Caco-2 (cell line): ENCODE measurements at regions not wholly inside any gene's neighbourhood (a gene's known extent, or its start where the extent isn't known, plus 50 kb on each side); places are given as distances from the start of the nearest gene placed in this dataset.

Experiments used
- BruUV-seq: library from RNA; stranded (reverse); fragments of 400-500 nt; replicated peaks from 2 replicates; lab custom pipeline; 2021; lab: Mats Ljungman, UMichigan
- CTCF ChIA-PET: fragments of 300-600 bp; sonication (Branson Sonifier 250); formaldehyde crosslinking; loops from one replicate; lab custom pipeline; 2022; ENCODE audit warnings: antibody characterized with exemption; lab: Charles Lee
- POLR2A ChIA-PET: fragments of 300-600 bp; sonication (Branson Sonifier 250); formaldehyde crosslinking; loops from one replicate; lab custom pipeline; 2022; ENCODE audit warnings: antibody characterized with exemption; lab: Charles Lee
- DNase-seq, 2 experiments: peaks; one replicate each; pipeline versions ENCODE4 v3.0.0 to v3.0.0-alpha.2; 2020 to 2022
- H3K27me3 ChIP-seq: replicated peaks from 2 replicates; pipeline ENCODE4 v1.6.0; 2011; ENCODE audit warnings: low read length; ENCODE audit not compliant: control insufficient read depth, insufficient read depth
- H3K36me3 ChIP-seq: 2 replicates; pipeline ENCODE4 v1.5.1; 2011; ENCODE audit warnings: low read length; ENCODE audit not compliant: control insufficient read depth, insufficient read depth
- H3K4me1 ChIP-seq: fragments of 250-450 bp; sonication (Bioruptor Pico); 2 replicates; pipeline ENCODE4 v1.5.1; 2020; ENCODE audit warnings: mild to moderate bottlenecking
- H3K4me3 ChIP-seq: 2 replicates; pipeline ENCODE4 v1.5.1; 2011; ENCODE audit warnings: low read depth, mild to moderate bottlenecking, control low read depth, low read length
- H3K9me3 ChIP-seq: fragments of 250-450 bp; sonication (Bioruptor Pico); 2 replicates; pipeline ENCODE4 v1.5.1; 2020; ENCODE audit warnings: mild to moderate bottlenecking, moderate library complexity
- H3K27ac Mint-ChIP-seq: one replicate; pipeline ENCODE4 v1.8.0; 2022; ENCODE audit warnings: mixed read lengths; ENCODE audit not compliant: unreplicated experiment
- H3K27me3 Mint-ChIP-seq: one replicate; pipeline ENCODE4 v1.8.0; 2022; ENCODE audit warnings: mixed read lengths; ENCODE audit not compliant: insufficient read depth, unreplicated experiment
- H3K36me3 Mint-ChIP-seq: one replicate; pipeline ENCODE4 v1.8.0; 2022; ENCODE audit warnings: mild to moderate bottlenecking, mixed read lengths; ENCODE audit not compliant: insufficient read depth, unreplicated experiment
- H3K4me1 Mint-ChIP-seq: one replicate; pipeline ENCODE4 v1.8.0; 2022; ENCODE audit warnings: low read depth, mixed read lengths; ENCODE audit not compliant: unreplicated experiment
- H3K4me3 Mint-ChIP-seq: one replicate; pipeline ENCODE4 v1.8.0; 2022; ENCODE audit warnings: mild to moderate bottlenecking, moderate library complexity, mixed read lengths; ENCODE audit not compliant: unreplicated experiment
- H3K9me3 Mint-ChIP-seq: one replicate; pipeline ENCODE4 v1.8.0; 2022; ENCODE audit warnings: mixed read lengths; ENCODE audit not compliant: unreplicated experiment
- CTCF ChIP-seq, 2 experiments: fragments of 200-600 bp in 1 of 2; IDR thresholded peaks; 1 replicate in 1 of 2; 2 replicates in 1 of 2; pipeline versions ENCODE4 v1.5.1 to v1.8.0; 2011 to 2022; ENCODE audit warnings: antibody characterized with exemption in 1 of 2, control low read depth in 1 of 2, inconsistent platforms in 1 of 2, low read depth in 1 of 2, low read length in 1 of 2, mild to moderate bottlenecking in 1 of 2, moderate library complexity in 1 of 2; ENCODE audit not compliant: insufficient read depth in 1 of 2, severe bottlenecking in 1 of 2, unreplicated experiment in 1 of 2
- intact Hi-C: fragments of 100-400 bp; cut with micrococcal nuclease; formaldehyde crosslinking; loops from one replicate; pipeline ENCODE4 v1.10.0; 2022; ENCODE audit not compliant: unreplicated experiment

GRCh38 chr4:66571145-66571695 lies 900.9 kb upstream of the EPHA5 start:
- Mint-ChIP-seq H3K4me1 (no peaks in the 10 kb centered on the region), H3K9me3 (no peaks in the 10 kb centered on the region), H3K27ac (no peak overlapping the region), H3K4me3 (no peak overlapping the region), H3K27me3 (no peaks in the 10 kb centered on the region), H3K36me3 (no peaks in the 10 kb centered on the region)
- ChIA-PET POLR2A (no interaction called here), CTCF (no interaction called here)
- no peaks in the 10 kb centered on the region for H3K9me3 ChIP-seq
- H3K4me1 ChIP-seq: peaks cover 18% of the 10 kb centered on the region
- no peaks in the 10 kb centered on the region for H3K27me3 ChIP-seq
- intact Hi-C loops: no loop called here
- no peak overlapping the region for H3K4me3 ChIP-seq
- no TSS peak for BruUV-seq
- no peak for TF ChIP-seq CTCF (IDR thresholded peaks at IDR 0.05; ENCODE audit: insufficient read depth in 1 of 2, low read depth in 1 of 2, low read length in 1 of 2, severe bottlenecking in 1 of 2, unreplicated experiment in 1 of 2)
- no peaks in the 10 kb centered on the region for H3K36me3 ChIP-seq
- no peak for DNase-seq

- Histone ChIP-seq H3K27me3 (no peaks in the 10 kb centered on the region), H3K9me3 (no peaks in the 10 kb centered on the region), H3K4me3 (no peak overlapping the region), H3K4me1 (peaks cover 10% of the 10 kb centered on the region), H3K36me3 (no peaks in the 10 kb centered on the region)
- DNase-seq: no peak
- Mint-ChIP-seq H3K27ac (no peak overlapping the region), H3K4me1 (no peaks in the 10 kb centered on the region), H3K36me3 (no peaks in the 10 kb centered on the region), H3K27me3 (no peaks in the 10 kb centered on the region), H3K4me3 (no peak overlapping the region), H3K9me3 (no peaks in the 10 kb centered on the region)
- no peak for TF ChIP-seq CTCF (IDR thresholded peaks at IDR 0.05; ENCODE audit: insufficient read depth in 1 of 2, low read depth in 1 of 2, low read length in 1 of 2, severe bottlenecking in 1 of 2, unreplicated experiment in 1 of 2)
- ChIA-PET POLR2A (no interaction called here), CTCF (no interaction called here)
- intact Hi-C loops: no loop called here
- BruUV-seq: no TSS peak
These were observed 898.9 kb upstream of the EPHA5 start for GRCh38 chr4:66569228-66569627.

DNA sequence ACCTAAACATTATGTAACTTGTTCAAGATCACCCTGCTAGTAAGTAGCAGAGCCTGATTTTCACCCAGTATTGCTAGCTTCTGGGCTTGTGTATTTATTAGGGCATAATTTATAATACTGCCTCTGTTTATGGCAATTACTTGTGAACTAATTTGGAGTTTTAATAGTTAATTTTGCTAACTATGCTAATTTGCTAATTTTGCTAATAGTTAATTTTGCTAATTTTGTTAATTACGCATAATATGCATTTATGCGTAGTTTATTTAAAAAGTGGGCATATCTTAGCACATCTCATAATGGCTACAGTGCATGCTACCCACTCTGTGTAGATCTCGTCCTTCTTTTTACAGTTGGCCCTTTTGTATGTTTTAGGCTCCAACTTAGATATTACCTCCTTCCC lies 898.1 kb upstream of the EPHA5 start:
- Histone ChIP-seq H3K36me3 (no peaks in the 10 kb centered on the region), H3K4me3 (no peak overlapping the region), H3K27me3 (no peaks in the 10 kb centered on the region), H3K4me1 (peaks cover 10% of the 10 kb centered on the region), H3K9me3 (no peaks in the 10 kb centered on the region)
- no peak for DNase-seq
- ChIA-PET CTCF (no interaction called here), POLR2A (no interaction called here)
- no TSS peak for BruUV-seq
- Mint-ChIP-seq H3K27me3 (no peaks in the 10 kb centered on the region), H3K9me3 (no peaks in the 10 kb centered on the region), H3K4me3 (no peak overlapping the region), H3K4me1 (no peaks in the 10 kb centered on the region), H3K36me3 (no peaks in the 10 kb centered on the region), H3K27ac (no peak overlapping the region)
- intact Hi-C loops: no loop called here
- no peak for TF ChIP-seq CTCF (IDR thresholded peaks at IDR 0.05; ENCODE audit: insufficient read depth in 1 of 2, low read depth in 1 of 2, low read length in 1 of 2, severe bottlenecking in 1 of 2, unreplicated experiment in 1 of 2)
